ENCODE measurements at regions not wholly inside any gene's neighbourhood (a gene's known extent, or its start where the extent isn't known, plus 50 kb on each side); places are given as distances from the start of the nearest gene placed in this dataset.

DNA sequence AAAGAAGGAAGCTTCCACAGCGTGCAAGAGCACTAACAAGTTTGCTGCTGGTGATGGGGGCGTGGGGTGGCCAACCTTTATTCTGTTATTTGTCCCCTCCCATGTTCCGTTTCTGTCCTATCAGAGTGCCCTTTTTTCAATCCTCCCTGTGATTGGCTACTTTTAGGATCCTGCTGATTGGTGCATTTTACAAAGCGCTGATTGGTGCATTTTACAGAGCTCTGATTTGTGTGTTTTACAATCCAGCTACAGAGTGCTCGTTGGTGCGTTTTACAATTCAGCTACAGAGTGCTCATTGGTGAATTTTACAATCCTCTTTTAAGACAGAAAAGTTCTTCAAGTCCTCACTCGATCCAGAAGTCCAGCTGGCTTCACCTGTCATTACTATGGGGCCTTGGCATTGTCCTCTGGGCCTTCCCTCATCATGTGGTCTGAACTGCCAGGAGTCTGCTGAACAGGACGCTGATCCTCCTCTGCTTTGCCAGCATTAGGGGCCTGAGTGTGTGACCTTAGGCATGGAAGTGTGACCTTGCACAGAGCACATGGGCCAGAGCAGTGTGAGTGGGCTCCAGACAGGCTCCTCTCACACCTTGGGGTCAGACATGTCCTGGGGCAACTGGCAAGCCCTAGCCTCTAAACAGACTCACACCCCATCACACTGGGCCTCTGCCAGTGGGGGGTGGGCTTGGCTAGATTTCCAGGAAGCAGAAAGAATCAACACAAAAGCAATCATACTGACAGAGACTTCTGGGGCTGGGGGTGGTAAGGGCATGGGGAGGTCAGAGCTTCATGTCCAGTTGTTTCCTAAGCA, 167.4 kb downstream of the PTPN20 start:
- no peak for DNase-seq

- no peak for DNase-seq
These were observed 168.0 kb downstream of the PTPN20 start for GRCh38 chr10:47079204-47079580.

DNA sequence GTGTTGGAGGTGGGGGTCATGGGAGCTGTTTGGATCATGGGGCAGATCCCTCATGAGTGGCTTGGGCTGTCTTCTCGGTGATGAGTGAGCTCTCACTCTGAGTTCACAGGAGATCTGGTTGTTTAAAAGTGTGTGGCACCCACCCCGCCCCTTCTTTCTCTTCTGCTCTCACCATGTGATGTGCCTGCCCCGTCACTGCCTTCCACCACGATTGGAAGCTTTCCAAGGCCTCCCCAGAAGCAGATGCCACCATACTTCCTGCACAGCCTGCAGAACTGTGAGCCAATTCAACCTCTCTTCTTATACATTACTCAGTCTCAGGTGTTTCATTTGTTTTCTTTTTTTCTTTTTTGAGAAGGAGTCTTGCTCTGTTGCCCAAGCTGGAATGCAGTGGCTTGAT, 170.0 kb downstream of the PTPN20 start:
- no peak for DNase-seq

DNA sequence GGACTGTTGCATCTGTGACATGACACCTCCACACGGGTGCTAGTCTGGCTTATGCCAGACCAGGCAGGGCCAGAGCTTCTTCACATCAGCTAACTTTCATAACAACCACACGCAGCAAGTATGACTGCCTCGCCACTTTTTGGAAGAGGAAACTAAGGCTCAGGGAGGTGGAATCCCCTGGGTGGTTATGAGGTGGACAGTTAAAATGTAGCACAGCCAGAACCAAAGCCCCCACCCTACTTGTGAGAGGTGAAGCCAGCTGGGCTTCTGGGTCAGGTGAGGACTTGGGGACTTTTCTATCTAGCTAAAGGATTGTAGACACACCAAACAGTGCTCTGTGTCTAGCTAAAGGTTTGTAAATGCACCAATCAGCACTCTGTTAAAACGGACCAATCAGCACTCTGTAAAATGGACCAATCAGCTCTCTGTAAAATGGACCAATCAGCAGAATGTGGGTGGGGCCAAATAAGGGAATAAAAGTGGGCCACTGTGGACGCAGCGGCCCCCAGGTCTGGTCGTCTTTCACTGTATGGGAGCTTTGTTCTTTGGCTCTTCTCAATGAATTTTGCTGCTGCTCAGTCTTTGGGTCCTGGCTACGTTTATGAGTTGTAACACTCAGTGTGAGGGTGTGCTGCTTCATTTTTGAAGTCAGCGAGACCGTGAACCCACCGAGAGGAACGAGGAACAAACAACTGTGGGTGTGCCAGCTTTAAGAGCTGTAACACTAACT, 171.0 kb downstream of the PTPN20 start:
- no peak for DNase-seq

DNA sequence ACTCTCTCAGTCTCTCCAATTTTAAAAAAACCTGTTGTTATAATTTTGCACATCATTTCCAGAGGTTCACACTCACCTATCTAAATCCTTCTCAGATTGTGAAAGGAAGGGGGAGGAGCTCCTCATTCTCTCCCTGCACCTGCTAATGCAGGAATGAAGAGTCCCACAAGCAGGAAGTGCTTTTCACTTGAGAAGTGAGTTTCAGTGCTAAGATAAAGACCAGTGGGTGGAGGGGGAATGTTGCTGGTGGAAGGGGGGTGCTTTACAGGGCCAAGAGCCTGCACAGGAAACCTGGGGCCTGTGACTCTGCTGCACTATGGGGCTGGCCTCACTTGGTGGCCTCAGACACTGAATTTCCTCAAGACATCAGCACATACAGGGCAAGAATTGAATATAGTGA, 176.4 kb downstream of the PTPN20 start:
- no peak for DNase-seq

DNA sequence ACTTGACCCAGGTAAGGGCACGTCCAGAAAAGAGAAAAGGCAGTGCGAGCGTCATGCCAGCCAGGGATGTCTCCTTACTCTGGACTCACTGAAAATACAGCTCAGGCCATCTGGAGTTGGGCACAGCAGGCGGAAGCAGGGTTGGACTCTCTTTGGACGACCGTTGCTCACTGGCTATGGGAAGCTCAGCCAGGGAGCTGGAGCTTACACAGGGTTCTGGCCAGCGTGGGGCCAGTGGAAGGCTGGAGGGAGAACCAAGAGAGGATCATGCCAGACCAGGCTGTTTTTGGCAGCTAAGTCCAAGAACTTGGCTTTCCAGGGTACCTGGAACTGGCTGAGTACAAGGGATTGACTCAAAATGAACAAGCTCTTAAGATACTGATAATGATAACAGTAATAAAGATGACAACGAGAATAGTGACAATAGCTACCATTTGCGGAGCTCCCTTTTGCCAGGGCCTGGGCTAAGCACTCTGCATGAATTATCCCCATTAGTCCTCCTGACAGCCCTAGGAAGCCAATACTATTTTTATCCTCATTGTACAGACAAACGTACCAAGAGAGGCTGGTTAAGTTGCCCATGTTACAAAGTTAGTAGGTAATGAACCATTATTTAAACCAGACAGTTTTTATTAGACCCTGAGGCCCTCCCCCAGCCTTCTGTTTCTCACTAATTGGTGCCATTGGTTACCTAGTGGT, 177.6 kb downstream of the PTPN20 start:
- DNase-seq, result no peak

GRCh38 chr10:47090042-47090441, 178.8 kb downstream of the PTPN20 start:
- no peak for DNase-seq

DNA sequence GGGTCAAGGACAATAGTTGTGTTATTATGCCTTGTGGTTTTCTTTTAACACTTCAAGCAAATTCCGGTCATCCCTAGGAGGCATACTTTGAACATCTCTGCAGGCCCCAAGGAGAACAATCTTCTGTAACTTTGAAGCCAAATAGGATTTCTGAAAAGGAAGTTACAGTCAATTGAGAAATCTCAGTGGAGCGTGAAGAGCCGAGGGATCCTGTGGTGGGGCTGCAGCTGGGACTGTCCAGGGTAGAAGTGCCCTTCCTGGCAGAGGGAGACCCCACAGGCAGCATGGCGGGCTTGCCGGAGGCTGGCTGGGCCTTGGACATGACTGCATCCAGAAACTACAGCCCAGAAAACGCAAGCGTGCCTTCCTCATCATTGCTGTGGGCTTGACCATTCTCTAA, 179.7 kb downstream of the PTPN20 start:
- no peak for DNase-seq

GRCh38 chr10:47091421-47091820, 180.2 kb downstream of the PTPN20 start:
- DNase-seq, result no peak

DNA sequence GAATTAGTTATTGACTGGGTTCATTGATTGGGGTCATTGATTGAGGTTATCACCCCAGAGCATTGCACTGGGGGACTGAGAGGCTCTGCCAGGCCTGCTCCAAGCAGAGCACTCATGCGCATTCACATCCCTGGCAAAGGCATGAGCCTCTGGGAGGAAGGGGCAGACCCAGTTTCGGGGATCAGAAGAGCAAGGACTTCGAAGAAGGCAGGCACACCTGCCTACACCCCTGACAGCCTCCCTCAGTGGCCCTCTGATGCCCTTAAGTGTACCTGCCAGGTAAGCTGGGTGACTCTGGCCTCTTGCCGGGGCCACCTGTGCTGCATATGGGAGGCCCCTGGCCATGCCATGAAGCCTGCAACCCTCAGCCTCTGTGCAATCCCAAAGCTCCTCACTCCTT, 181.1 kb downstream of the PTPN20 start:
- no peak for DNase-seq

DNA sequence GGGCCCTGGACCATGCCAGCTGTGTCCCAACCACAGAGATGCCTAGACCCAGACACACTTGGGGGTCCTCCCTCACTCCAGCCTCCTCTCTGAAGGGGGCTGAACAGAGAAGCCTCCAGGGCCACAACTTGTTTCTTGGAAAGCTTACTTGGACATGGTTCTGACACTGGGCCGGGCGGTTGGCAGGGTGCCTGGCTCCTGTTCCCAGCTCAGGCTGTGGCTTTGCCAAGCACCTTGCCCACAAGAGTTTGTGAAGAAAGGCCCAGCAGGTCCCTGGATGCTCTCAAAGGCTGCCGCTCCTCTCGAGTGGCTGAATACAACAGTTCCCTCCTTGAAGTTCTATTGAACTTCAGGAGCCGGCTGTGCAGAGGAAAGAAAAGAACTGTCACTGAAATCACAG, 181.6 kb downstream of the PTPN20 start:
- DNase-seq, result no peak

DNA sequence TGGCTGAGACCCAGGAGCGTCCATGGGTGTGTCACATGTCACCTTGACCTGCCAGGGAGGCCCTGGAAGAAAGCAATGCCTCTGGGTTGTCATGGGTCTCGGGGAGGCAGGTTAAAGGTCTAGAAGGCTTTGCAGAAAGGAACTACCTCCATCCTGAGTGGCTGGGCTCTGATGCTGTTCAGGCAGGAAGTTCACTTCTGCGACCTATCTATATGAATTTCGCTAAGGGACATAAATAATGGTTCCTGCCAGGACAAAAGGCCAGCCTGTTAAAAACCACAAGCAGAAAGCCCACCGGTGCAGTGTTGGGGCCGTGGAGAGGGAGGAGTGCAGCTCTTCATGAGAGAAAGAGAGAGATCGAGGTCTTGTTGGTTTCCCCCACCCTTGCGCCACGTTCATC, 182.9 kb downstream of the PTPN20 start:
- DNase-seq, result no peak

GRCh38 chr10:47094636-47095035, 183.4 kb downstream of the PTPN20 start:
- no peak for DNase-seq

DNA sequence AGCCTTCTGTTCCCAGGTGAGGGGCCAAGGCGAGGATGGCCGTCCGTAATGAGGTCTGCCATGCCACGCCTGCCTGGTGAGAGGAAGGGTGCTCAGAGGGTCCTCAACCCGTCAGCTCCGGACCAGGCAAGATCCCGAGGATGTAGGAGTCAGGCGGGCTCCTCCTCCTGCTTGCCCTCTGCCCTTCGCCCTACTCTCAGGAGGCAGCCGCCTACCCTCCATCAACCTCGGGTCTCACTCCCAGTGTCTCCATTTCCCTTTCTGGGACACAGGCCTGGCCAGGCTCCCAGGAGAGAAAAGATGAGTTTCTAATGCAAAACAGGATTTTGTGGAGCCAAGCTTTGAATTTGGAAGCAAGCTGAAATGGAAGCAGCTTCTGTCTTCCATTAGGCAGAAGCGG, 184.0 kb downstream of the PTPN20 start:
- DNase-seq, result no peak

DNA sequence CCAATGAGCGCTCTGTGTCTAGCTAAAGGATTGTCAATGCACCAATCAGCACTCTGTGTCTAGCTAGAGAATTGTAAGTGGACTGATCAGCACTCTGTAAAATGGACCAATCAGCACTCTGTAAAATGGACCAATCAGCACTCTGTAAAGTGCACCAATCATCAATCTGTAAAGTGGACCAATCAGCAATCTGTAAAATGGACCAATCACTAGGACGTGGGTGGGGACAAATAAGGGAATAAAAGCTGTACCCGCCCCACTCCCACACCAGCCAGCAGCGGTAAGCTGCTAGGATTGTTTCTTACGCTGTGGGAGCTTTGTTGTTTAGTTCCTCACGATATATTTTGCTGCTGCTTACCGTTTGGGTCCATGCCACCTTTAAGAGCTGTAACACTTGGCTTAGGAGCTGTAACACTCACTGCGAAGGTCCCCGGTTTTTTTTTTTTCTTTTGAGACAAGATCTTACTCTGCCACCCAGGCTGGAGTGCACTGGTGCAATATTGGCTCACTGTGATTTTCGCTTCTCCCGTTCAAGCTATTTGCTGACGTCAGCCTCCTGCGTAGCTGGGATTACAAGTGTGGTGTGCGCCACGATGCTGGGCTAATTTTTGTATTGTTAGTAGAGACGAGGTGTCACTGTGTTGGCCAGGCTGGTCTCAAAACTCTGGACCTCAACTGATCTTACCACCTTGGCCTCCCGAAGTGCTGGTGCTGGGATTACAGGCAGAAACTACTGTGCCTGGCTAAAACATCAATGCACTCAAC, 184.8 kb downstream of the PTPN20 start:
- no peak for DNase-seq

GRCh38 chr10:47098238-47098637, 187.0 kb downstream of the PTPN20 start:
- no peak for DNase-seq

DNA sequence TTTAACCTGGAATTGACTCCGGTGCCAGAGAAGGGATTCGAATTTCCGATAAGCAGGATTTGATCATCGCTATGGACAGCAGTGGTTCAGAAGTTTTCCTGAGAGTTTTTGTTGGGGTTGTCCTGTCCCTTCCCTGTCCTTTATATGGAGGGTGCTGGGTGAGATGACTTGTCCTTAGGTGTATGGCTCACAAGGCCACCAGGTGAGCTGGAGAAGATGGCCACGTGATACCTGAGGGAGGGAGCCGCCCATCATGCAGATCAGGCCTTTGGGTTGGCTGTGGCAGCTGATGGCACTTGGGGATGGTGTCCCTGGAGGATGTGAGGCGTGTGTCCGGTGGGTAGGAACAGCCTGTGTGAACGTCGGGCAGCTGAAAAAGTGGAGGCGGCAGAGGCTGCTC, 187.7 kb downstream of the PTPN20 start:
- no peak for DNase-seq

DNA sequence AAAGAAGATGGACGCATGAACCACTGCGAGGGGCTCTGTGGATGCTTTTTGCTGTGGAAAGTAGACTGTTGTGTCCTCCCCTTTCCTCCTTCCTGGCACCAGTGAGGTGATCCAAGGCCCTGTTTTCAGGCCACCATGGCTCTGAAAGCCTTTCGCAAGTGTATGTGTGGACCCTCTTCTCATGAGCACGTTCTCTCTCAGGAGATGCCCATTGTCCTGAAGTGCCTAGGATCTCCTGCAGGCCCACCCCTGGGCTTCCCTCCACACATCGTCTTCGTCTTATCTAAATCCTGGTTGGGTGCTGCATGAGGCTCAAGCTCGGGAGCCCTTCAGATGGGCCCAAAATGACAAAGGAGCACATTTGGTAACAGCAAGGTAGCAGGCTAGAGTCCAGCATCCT, 188.2 kb downstream of the PTPN20 start:
- DNase-seq, result no peak

DNA sequence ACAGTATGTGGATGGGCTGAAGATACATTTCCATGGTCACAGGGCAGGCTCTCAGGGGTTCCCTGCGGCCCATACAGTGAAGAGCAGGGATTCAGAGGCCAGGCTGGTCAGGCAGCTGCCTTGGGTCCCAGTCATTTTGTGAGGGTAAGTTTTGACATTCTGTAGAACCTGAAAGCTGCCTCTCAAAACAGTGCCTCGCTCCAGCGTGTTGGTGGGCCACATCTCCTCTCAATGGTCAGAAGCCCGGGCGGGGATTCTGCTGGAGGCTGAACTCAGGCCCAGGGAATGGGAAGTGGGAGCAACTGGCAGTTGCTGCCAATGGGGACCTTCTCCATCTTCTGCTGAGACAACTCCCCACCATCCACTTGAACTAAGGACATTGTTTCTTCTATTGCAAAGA, 190.0 kb downstream of the PTPN20 start:
- DNase-seq, result no peak

- DNase-seq, result no peak
These were observed 190.6 kb downstream of the PTPN20 start for GRCh38 chr10:47101807-47102206.

- no peak for DNase-seq
These were observed 192.9 kb downstream of the PTPN20 start for GRCh38 chr10:47104151-47104605.

- DNase-seq, result no peak
These were observed 193.7 kb downstream of the PTPN20 start for GRCh38 chr10:47104786-47105385.

All from NCI-H2029 (cell line).